BLaER1 (cell line): ENCODE measurements at regions not wholly inside any gene's neighbourhood (a gene's known extent, or its start where the extent isn't known, plus 50 kb on each side); places are given as distances from the start of the nearest gene placed in this dataset.

ENCODE experiments used
- H3K27ac ChIP-seq: shearing (Covaris generic); formaldehyde crosslinking; 2 replicates; pipeline ENCODE4 v1.8.1; 2022
- H3K27me3 ChIP-seq: shearing (Covaris generic); formaldehyde crosslinking; 2 replicates; pipeline ENCODE4 v1.8.1; 2022
- H3K36me3 ChIP-seq: shearing (Covaris generic); formaldehyde crosslinking; 2 replicates; pipeline ENCODE4 v1.8.1; 2022
- H3K4me1 ChIP-seq: shearing (Covaris generic); formaldehyde crosslinking; 2 replicates; pipeline ENCODE4 v1.8.1; 2022
- H3K4me2 ChIP-seq: shearing (Covaris generic); formaldehyde crosslinking; 2 replicates; pipeline ENCODE4 v1.8.1; 2022
- H3K4me3 ChIP-seq: shearing (Covaris generic); formaldehyde crosslinking; 2 replicates; pipeline ENCODE4 v1.8.1; 2022
- H3K9ac ChIP-seq: shearing (Covaris generic); formaldehyde crosslinking; 2 replicates; pipeline ENCODE4 v1.8.1; 2022
- H3K9me3 ChIP-seq: shearing (Covaris generic); formaldehyde crosslinking; 2 replicates; pipeline ENCODE4 v1.8.1; 2022
- H4K20me1 ChIP-seq: shearing (Covaris generic); formaldehyde crosslinking; 2 replicates; pipeline ENCODE4 v1.8.1; 2022
- Cebpa-rat ChIP-seq: shearing (Covaris generic); IDR thresholded peaks from 2 replicates; pipeline ENCODE4 v1.8.1; 2022

- TF ChIP-seq Cebpa-rat, result no peak
- H4K20me1 ChIP-seq, result no peaks in the 10 kb centered on the region
- peak overlapping the region; percentile 55 for H3K9ac ChIP-seq
- H3K4me3 ChIP-seq, result peak overlapping the region; percentile 52
- H3K36me3 ChIP-seq, result no peaks in the 10 kb centered on the region
- peaks cover 62% of the 10 kb centered on the region for H3K4me1 ChIP-seq
- H3K27me3 ChIP-seq, result no peaks in the 10 kb centered on the region
- H3K9me3 ChIP-seq, result no peaks in the 10 kb centered on the region
- H3K27ac ChIP-seq, result peak overlapping the region; percentile 75
- H3K4me2 ChIP-seq, result peak overlapping the region; percentile 83
Observed at GRCh38 chr7:144908943-144909556, 73.2 kb upstream of the TPK1 start.

GRCh38 chr7:144908324-144908723 lies 72.5 kb upstream of the TPK1 start:
- H3K9ac ChIP-seq, result peak overlapping the region; percentile 63
- peaks cover 57% of the 10 kb centered on the region for H3K4me1 ChIP-seq
- no peaks in the 10 kb centered on the region for H3K27me3 ChIP-seq
- peak overlapping the region; percentile 83 for H3K4me2 ChIP-seq
- no peaks in the 10 kb centered on the region for H3K36me3 ChIP-seq
- peak overlapping the region; percentile 75 for H3K27ac ChIP-seq
- H4K20me1 ChIP-seq, result no peaks in the 10 kb centered on the region
- TF ChIP-seq Cebpa-rat, result no peak
- peak overlapping the region; percentile 52 for H3K4me3 ChIP-seq
- no peaks in the 10 kb centered on the region for H3K9me3 ChIP-seq

- Histone ChIP-seq H3K4me3 (peak overlapping the region; percentile 52; the same call in 1 of the 2 replicates), H3K4me1 (peaks cover 57% of the 10 kb centered on the region), H3K27me3 (no peaks in the 10 kb centered on the region), H3K36me3 (no peaks in the 10 kb centered on the region), H3K27ac (peak overlapping the region; percentile 75), H4K20me1 (no peaks in the 10 kb centered on the region), H3K9me3 (no peaks in the 10 kb centered on the region), H3K4me2 (peak overlapping the region; percentile 83), H3K9ac (peak overlapping the region; percentile 63)
- TF ChIP-seq Cebpa-rat, result no peak
Observed at GRCh38 chr7:144907577-144907976, 71.7 kb upstream of the TPK1 start.

GRCh38 chr7:144903201-144903600 lies 67.3 kb upstream of the TPK1 start:
- Histone ChIP-seq H3K4me2 (no peak overlapping the region), H3K9me3 (peaks cover 12% of the 10 kb centered on the region), H3K27me3 (no peaks in the 10 kb centered on the region), H3K9ac (no peak overlapping the region), H3K4me3 (no peak overlapping the region), H3K4me1 (peaks cover 16% of the 10 kb centered on the region), H3K27ac (no peak overlapping the region), H4K20me1 (no peaks in the 10 kb centered on the region), H3K36me3 (no peaks in the 10 kb centered on the region)
- TF ChIP-seq Cebpa-rat, result no peak

- H3K4me1 ChIP-seq, result no peaks in the 10 kb centered on the region
- no peak overlapping the region for H3K4me2 ChIP-seq
- no peaks in the 10 kb centered on the region for H3K36me3 ChIP-seq
- no peak overlapping the region for H3K27ac ChIP-seq
- no peaks in the 10 kb centered on the region for H4K20me1 ChIP-seq
- no peak overlapping the region for H3K4me3 ChIP-seq
- no peaks in the 10 kb centered on the region for H3K9me3 ChIP-seq
- TF ChIP-seq Cebpa-rat, result no peak
- no peak overlapping the region for H3K9ac ChIP-seq
- no peaks in the 10 kb centered on the region for H3K27me3 ChIP-seq
Observed at GRCh38 chr7:144892761-144893160, 56.9 kb upstream of the TPK1 start.
